HG02571 (cell line): ENCODE measurements at regions not wholly inside any gene's neighbourhood (a gene's known extent, or its start where the extent isn't known, plus 50 kb on each side); places are given as distances from the start of the nearest gene placed in this dataset.
"Not testable (repeated sequence)": the region's sequence is repeated elsewhere in the genome, so short reads cannot be mapped to it uniquely, and the experiment has no call there.

Source experiments
- ATAC-seq: cut with Tn5 transposase; IDR thresholded peaks from one replicate; pipeline ENCODE4 v1.9.1; 2021; ENCODE audit warnings: mild to moderate bottlenecking, moderate library complexity; ENCODE audit not compliant: unreplicated experiment

GRCh38 chr1:60826320-60827094 lies 255.9 kb upstream of the NFIA start:
- no peak for ATAC-seq

DNA sequence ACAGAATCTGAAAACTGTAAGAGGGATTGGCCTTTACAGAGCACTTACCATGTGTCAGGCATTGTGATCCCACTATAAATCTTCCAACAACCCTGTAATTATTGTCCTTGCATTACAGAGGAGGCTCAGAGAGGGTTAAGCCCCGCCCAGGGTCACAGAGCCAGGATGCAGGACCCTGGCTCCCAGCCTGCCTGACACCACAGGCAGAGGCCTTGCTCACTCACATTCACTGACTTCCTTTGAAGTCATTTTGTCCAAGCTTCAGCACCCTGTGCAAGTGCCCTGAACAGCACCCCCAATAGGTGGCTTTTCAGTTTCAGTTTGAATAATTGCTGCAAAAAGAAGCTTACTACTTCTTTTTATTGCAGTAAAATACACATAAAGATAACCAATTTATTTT lies 256.8 kb upstream of the NFIA start:
- no peak for ATAC-seq

- no peak for ATAC-seq
Measured at GRCh38 chr1:60823151-60823550, 259.2 kb upstream of the NFIA start.

GRCh38 chr1:60822252-60822651 lies 260.1 kb upstream of the NFIA start:
- ATAC-seq: no peak

DNA sequence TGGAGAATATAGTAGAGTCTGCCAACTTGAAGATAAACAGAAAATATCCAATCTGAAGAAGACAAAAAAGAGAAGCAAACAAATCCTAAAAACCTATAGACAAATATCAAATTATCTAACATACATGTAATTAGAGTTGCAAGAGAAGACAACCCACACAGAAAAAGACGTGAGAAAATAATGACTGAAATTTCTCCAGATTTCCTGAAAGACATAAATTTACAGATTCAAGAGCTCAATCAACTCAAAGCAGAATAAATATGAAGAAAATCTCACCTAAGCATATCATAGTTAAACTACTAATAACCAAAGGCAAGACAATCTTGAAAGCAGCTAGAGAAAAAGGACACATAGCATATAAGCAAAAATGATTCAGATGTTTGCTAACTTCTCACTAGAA lies 261.2 kb upstream of the NFIA start:
- no peak for ATAC-seq

DNA sequence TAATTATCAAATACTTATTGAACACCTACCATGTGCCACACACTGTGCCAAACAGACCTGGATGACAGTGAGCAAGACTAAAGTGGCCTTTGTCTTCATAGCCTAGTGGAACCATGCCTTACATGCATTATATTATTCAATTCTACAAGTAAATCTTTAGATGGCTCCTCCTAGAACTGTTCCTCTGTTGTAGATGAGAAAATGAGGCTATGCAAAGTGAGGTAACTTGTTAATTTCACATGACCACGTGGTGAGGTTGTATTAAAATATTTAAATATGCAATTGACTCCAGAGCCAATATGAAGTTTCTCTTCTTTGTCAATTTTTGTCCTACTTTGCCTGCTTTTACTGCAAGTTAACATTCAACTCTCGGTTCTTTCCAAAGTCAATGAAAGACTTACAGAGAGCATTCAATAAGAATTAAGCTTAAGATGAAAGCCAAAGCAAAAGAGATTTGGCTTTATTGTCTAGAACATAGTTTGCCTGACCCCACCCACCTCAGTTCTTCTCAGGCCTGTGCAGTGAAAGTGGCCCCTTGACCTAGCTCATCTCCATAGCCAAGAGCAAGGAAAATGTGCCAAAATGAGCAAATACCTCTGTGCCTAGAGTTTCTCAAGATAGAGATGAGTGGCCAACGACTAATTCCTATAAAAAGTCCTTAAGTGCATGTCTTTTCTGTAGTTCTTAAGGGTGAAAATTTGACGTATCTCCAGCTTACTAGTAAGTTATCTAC lies 263.2 kb upstream of the NFIA start:
- ATAC-seq: no peak

DNA sequence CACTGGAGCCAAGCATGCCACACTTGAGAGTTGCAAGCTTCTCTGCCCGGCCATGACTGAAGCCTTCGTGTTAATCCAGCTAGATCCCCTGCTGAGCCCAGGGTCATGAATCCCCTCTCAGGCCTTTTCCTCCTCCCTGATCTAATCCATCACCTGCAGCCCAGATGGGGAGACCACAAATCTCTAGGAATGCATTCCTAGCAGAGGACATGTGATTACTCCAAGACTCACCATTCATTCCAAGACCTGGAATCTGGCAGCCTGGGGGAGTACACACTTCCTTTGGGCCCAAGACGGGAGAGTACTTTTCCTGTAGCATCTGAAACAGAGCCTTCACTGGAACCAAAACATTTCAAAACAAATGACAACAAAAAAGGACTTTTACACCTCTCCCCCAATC lies 269.3 kb upstream of the NFIA start:
- no peak for ATAC-seq

DNA sequence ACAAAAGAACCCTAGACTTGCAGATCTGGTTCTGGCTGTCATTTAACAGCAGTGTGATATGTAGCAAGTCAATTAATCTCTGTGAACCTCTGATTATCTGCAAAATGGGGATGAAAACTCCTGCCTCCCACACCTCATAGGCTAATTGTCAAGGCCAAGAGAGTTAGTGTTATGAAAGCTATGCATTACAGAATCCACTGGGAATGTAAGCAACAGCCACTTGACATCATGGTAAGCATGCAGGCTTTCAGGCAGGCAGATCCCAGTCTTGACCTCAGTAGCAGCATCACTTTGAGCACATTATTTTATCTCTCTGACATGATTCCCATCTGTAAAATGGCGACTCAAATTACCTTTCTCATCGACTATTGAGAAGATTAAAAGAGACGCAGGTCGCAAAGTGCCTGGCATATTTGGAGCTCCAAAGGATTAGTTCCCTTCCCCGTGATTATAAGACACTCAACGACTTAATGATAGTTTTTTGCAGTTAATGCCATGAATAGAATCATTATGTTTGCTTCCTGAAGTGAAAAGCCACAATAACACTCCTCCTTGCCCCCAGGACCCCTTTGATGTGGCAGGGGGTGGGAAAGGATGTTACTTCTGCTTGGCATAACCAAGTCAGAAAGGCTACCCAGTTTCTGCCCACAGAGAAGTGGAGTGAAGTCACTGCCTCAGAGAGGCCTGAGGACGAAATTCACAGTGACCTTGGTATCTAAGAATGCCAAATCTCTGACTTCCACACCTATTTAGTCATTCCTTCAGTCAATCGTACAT lies 273.0 kb upstream of the NFIA start:
- ATAC-seq: no peak

- no peak for ATAC-seq
Measured at GRCh38 chr1:60808676-60809075, 273.7 kb upstream of the NFIA start.

GRCh38 chr1:60802884-60803283 lies 279.5 kb upstream of the NFIA start:
- no peak for ATAC-seq

DNA sequence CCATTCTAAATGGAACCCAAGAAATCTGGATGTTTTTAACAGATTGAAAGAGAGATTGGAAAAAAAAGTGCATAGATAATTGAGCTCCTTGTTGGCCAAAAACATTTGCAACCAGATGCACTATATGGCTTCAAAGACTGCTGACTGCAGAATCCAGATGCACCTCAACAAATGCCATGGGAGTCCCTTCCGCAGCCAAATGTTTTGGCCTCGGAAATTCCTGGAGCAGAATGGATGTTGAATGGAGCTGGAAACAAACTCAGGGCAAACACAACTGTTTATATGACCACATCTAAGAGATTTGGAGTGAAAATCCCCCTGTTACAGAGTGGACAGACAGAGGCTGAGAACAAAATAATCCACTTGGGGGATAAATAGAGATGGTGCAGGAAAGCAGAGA lies 285.0 kb upstream of the NFIA start:
- ATAC-seq: no peak

DNA sequence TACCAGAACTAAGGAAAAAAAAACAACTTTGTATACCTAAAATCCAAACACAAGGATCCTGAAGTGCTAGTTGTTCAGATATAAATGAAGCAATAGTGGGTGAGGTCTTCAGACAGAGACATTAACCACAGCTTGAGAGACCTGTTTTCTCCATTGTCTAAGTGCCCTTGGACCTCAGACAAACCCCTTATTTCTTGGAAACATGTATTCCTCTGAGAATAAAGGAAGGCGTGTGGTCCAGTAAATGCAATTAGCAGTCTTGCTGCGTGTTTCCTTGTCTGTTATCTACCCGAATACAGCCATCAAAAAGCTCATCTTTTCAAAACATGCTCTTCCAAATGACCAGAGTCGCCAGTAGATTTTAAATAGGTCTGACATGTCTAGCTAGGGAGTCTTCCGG lies 291.1 kb upstream of the NFIA start:
- ATAC-seq: no peak

- not testable (repeated sequence) for ATAC-seq
Measured at GRCh38 chr1:60773099-60773498, 309.3 kb upstream of the NFIA start.

GRCh38 chr1:60769082-60769481 lies 313.3 kb upstream of the NFIA start:
- ATAC-seq: no peak

DNA sequence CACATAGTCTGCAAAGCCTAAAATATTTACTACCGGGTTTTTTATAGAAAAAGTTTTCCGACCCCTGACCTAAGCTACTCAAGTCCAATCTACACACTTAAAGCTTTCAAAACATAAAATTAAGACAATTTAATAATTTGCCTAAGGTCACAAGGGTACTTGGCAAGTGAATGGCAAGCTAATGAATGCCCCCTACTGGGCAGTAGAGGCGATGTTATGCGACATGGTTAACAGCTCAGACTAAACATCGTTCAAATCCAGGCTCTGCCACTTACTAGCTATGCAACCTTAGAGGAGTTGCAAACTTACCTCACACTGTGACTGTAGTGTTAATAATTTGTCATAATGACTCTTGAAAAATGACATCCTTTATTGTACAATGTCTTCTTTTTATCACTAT lies 317.2 kb upstream of the NFIA start:
- ATAC-seq: no peak

- no peak for ATAC-seq
Measured at GRCh38 chr1:60764489-60764888, 317.9 kb upstream of the NFIA start.

DNA sequence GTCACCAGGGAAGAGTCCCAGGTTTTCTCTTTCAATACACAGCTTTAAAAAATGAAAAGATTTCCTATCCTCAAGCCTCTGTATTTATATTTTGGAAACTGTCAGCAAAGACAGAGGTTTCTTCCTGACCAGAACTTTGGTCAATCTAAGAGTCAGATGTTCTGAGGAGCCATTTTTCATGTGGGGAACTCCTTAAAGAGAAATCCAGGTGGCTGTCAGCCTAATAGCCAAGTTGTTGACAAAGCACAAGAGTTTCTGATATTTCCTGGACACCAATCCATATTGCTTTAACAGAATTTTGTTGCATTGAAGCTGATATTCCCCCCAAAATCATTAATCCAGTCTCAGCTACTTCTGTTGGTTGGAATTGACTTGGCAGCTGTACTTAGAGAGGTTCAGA lies 318.6 kb upstream of the NFIA start:
- no peak for ATAC-seq

DNA sequence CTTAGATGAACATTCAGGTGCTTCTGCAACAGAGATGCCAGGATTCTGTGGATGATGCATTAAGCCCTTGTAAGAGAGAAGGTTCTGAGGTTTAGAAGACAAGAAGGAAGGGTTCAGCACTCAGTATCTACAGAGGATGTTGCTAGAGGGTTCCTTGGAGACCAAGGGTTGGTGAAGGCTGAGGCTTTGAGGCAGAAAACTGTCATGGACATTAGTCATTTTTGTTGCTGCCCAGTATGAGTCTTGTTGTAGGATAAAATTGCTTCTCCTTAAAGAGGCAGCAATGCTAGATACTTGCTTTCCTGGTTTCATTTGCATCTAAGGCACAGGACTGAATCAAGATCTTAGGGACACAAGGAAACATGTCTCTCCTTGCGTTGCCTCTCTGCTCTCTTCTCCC lies 319.4 kb upstream of the NFIA start:
- ATAC-seq: no peak

DNA sequence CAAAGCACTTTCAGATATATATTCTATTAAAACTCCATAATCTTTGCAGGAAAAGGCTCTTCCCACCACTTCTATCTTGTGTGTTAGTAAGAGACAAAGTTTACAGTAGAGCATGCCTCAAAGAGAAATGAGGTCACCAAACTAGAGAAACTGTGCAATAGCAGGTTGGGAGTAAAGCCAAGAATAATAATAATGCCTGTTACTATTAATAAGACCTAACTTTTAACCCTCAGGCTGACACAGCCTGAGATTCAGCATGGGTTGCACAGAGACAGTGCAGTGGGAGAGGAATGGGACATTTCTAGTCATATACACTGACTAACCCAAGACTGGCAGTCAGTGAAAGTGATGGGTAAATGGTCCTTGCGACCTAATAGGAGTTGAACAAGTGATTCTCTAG lies 320.2 kb upstream of the NFIA start:
- no peak for ATAC-seq

DNA sequence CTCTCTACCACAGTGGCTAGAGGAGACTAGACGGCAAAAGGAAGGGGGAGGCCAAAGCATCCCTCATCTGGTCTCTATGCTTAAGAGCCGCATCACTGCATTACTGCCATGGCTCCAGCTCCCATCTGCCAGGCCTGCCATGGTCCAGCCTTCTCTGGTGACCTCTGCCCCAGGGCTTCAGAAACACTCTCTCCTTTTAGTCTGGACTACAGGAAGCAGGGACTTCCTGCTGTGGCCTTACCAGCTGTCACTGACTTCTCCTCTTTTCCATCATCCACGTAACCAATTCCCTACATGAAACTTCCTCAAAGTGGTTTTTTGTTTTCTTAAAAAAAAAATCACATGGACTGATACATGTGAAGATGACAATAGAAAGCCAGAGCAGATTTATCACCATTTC lies 323.1 kb upstream of the NFIA start:
- ATAC-seq: no peak

DNA sequence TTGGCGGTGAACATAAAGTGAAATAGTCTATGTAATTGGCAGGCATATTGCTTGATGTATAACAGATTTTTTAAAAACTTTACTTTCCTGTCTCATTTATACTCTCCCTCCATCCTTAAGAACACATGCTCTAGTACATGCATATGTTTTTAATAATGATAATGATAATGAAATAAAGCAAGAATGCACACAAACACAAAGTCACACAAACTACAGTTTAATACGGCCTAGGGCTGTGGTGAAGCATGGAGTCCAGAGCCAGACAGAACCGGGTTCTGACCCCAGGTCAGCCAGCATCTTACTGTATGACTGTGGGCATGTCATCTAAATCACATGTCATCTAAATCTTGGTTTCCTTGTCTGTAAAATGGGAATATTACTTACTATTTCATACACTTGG lies 324.9 kb upstream of the NFIA start:
- ATAC-seq: no peak
